Heart left ventricle (tissue), 13 donors: ENCODE measurements at regions not wholly inside any gene's neighbourhood (a gene's known extent, or its start where the extent isn't known, plus 50 kb on each side); places are given as distances from the start of the nearest gene placed in this dataset.

Experiments used
- CTCF ChIP-seq, 12 donors: fragments of 200-600 bp; sonication (generic) in 4 of 12; IDR thresholded peaks; one replicate each; pipeline versions ENCODE4 v1.5.0 to v1.8.0; 2018 to 2022; ENCODE audit warnings: antibody characterized with exemption in 12 of 12, mild to moderate bottlenecking in 5 of 12
- POLR2A ChIP-seq, 2 donors: fragments of 450-650 bp; IDR thresholded peaks; one replicate each; pipeline ENCODE4 v1.6.1; 2017; ENCODE audit warnings: antibody characterized with exemption in 2 of 2, mild to moderate bottlenecking in 2 of 2, moderate library complexity in 2 of 2
- donor health status: ischemic (EF 13 %, LVEDD 7.1; RV severe dilation, severe dysfunction).
- donor health status: DM: no; HTN: yes; CAD: no.
- donor health status: DM: no; HTN: no; CAD: no.
- donor health status: ischemic (EF 25% LVEDD 6.9; RV normal size, moderate dysfunction).
- donor health status: ischemic (EF 25% LVEDD 5.7; RV mildly dilated, moderate dysfunction).
- donor health status: ischemic (EF 35%, LVEDD 5.7; RV mildly dilated, moderate dysfunction).
- donor health status: nonischemic (EF 11% LVEDD 7.7; RV severe dilation, severe dysfunction).
- donor health status: DM: yes; HTN: yes; CAD: no.
- donor health status: PGD.
- donor health status: ischemic (EF 29% LVEDD 5.4; RV normal size, mild dysfunction).
- donor health status: nonischemic (EF 23%, LVEDD 6.1; RV moderate dilation, normal function).

- TF ChIP-seq CTCF (IDR thresholded peaks at IDR 0.05) (no peak), POLR2A (IDR thresholded peaks at IDR 0.05) (no peak)
Observed at GRCh38 chrX:98506907-98507306, 1623.2 kb downstream of the RPA4 start.
